C4-2B (cell line): ENCODE measurements at regions not wholly inside any gene's neighbourhood (a gene's known extent, or its start where the extent isn't known, plus 50 kb on each side); places are given as distances from the start of the nearest gene placed in this dataset.

Experiments
- CTCF ChIP-seq: fragments of 450-650 bp; conservative IDR thresholded peaks from 2 replicates; pipeline ENCODE4 v1.5.1; 2017; ENCODE audit warnings: mild to moderate bottlenecking
- ZFX ChIP-seq: fragments of 450-650 bp; IDR thresholded peaks from 2 replicates; pipeline ENCODE4 v1.6.1; 2017

- TF ChIP-seq CTCF, result no peak
- no peak for TF ChIP-seq ZFX
Measured at GRCh38 chr3:103136621-103137020, 701.8 kb downstream of the ZPLD1 start.
